SU-DHL-6 (cell line): ENCODE measurements at regions not wholly inside any gene's neighbourhood (a gene's known extent, or its start where the extent isn't known, plus 50 kb on each side); places are given as distances from the start of the nearest gene placed in this dataset.

Experiments
- EZH2phosphoT487 ChIP-seq: fragments of 200-600 bp; sonication (generic), shearing (Covaris generic); conservative IDR thresholded peaks from 2 replicates; pipeline ENCODE4 v1.6.1; 2018; ENCODE audit warnings: mild to moderate bottlenecking, antibody characterized with exemption, low read length, moderate library complexity, mixed read lengths
- TF ChIP-seq, protein P1 (sequence below): fragments of 200-600 bp; sonication (generic); IDR thresholded peaks from one replicate; pipeline ENCODE4 v1.5.1; 2017; ENCODE audit warnings: antibody characterized with exemption, mild to moderate bottlenecking, low read length, moderate library complexity; ENCODE audit not compliant: insufficient read depth, poor library complexity, severe bottlenecking

DNA sequence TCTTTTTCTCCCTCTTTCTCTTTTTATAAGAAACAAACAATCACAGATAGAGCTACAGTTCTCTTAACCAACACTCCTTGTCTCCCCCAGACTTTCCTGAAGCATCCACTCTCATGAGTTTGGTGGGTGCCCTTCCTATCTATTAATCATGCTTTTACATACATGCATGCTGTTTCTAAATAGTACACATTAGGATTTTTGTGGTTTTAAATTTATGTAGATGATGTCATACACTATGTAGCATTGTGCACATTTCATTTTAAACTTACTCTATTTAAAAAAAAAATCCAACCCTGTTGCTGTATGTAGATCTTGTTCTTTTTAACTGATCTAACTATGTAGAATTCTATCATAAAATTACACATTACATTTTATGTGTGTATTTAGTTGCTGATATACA lies 104.3 kb upstream of the MRPS22 start:
- TF ChIP-seq, protein P1, sequence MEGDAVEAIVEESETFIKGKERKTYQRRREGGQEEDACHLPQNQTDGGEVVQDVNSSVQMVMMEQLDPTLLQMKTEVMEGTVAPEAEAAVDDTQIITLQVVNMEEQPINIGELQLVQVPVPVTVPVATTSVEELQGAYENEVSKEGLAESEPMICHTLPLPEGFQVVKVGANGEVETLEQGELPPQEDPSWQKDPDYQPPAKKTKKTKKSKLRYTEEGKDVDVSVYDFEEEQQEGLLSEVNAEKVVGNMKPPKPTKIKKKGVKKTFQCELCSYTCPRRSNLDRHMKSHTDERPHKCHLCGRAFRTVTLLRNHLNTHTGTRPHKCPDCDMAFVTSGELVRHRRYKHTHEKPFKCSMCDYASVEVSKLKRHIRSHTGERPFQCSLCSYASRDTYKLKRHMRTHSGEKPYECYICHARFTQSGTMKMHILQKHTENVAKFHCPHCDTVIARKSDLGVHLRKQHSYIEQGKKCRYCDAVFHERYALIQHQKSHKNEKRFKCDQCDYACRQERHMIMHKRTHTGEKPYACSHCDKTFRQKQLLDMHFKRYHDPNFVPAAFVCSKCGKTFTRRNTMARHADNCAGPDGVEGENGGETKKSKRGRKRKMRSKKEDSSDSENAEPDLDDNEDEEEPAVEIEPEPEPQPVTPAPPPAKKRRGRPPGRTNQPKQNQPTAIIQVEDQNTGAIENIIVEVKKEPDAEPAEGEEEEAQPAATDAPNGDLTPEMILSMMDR: no peak
- TF ChIP-seq EZH2phosphoT487: no peak
